ENCODE measurements at regions not wholly inside any gene's neighbourhood (a gene's known extent, or its start where the extent isn't known, plus 50 kb on each side); places are given as distances from the start of the nearest gene placed in this dataset.

DNA sequence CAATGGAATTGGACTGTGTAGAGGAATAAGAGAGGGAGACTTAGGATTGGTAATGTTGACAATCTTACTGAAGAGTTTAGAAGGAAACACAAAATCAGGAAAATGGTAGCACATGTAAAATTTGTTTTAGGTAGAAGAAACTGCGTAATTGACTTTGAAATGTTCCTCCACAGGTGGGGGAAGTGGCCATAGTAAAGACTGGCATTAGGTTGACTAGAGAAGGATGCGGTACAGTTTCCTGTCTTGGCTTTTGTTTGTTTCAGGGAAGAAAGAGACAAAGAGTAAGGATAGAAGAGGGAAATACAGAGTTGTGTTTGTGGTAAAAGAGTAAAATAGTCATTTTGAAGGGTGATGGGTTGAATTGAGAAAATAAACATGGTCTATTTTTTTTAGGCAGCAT is 253.6 kb upstream of the ZNF717 start:
- Histone ChIP-seq H3K9me3 (ENCODE audit: insufficient read depth in 2 of 2, low read depth in 1 of 2, low read length in 1 of 2) (no peaks in the 10 kb centered on the region; a peak in 1 of 4 replicates), H3K27me3 (replicated peaks in 1 of 4; ENCODE audit: control insufficient read depth in 3 of 4, extremely low read depth in 1 of 4, insufficient read depth in 3 of 4, low read length in 3 of 4) (no peaks in the 10 kb centered on the region), H3K27ac (ENCODE audit: low read depth, low read length) (peak overlapping the region; percentile 60), H2BK15ac (ENCODE audit: low read length) (no peak overlapping the region), H4K5ac (ENCODE audit: insufficient read length, low read depth, low read length) (peak overlapping the region; percentile 82), H3K56ac (replicated peaks; ENCODE audit: insufficient read length, low read depth, low read length) (peak overlapping the region; percentile 92), H4K8ac (ENCODE audit: extremely low read depth, insufficient read depth, low read length) (no peak overlapping the region), H3K23me2 (ENCODE audit: low read depth, low read length) (peaks cover 3% of the 10 kb centered on the region; the same call in 1 of the 2 replicates), H3K79me1 (ENCODE audit: low read depth, low read length) (no peaks in the 10 kb centered on the region), H3K9ac (replicated peaks in 1 of 4; ENCODE audit: extremely low read depth in 1 of 4, low read depth in 3 of 4, low read length in 3 of 4) (no peak overlapping the region), H3K4ac (replicated peaks; ENCODE audit: insufficient read length, low read depth, low read length) (peak overlapping the region; percentile 100), H4K20me1 (replicated peaks in 1 of 2; ENCODE audit: control insufficient read depth in 1 of 2, insufficient read depth in 2 of 2, low read length in 2 of 2) (no peaks in the 10 kb centered on the region), H3K4me1 (replicated peaks in 1 of 4; ENCODE audit: control insufficient read depth in 3 of 4, insufficient read depth in 4 of 4, low read length in 3 of 4) (peaks cover 2 to 23% (median 15%) of the 10 kb centered on the region in 4 experiments; a peak in 6 of 7 replicates), H3K23ac (ENCODE audit: insufficient read length) (no peak overlapping the region), H2BK20ac (ENCODE audit: low read length) (peak overlapping the region; percentile 100), H3K36me3 (ENCODE audit: control insufficient read depth in 2 of 4, insufficient read depth in 4 of 4, low read length in 3 of 4) (no peaks in the 10 kb centered on the region), H4K91ac (replicated peaks; ENCODE audit: insufficient read length, low read length) (peak overlapping the region; percentile 99), H3K14ac (ENCODE audit: insufficient read length) (no peak overlapping the region), H3K4me3 (ENCODE audit: extremely low read depth in 1 of 4, insufficient read depth in 2 of 4, low read depth in 3 of 4, low read length in 4 of 4) (peak overlapping the region in 1 of 4 experiments; percentile 14; a peak in 1 of 8 replicates), H2BK12ac (ENCODE audit: low read depth, low read length) (peak overlapping the region; percentile 99), H2AK5ac (ENCODE audit: low read depth, low read length) (peak overlapping the region; percentile 99; the same call in 1 of the 2 replicates), H3K79me2 (ENCODE audit: control insufficient read depth in 1 of 2, insufficient read depth in 2 of 2, low read length in 2 of 2) (no peaks in the 10 kb centered on the region), H2AFZ (ENCODE audit: low read length) (no peak overlapping the region), H2BK120ac (replicated peaks; ENCODE audit: low read depth, low read length) (peak overlapping the region; percentile 100), H3K18ac (ENCODE audit: extremely low read depth, low read length) (peak overlapping the region; percentile 98), H2BK5ac (ENCODE audit: low read depth, low read length) (peak overlapping the region; percentile 100), H3K4me2 (ENCODE audit: insufficient read depth in 1 of 2, low read depth in 2 of 2, low read length in 2 of 2) (peak overlapping the region; percentile 29 to 59; a peak in 3 of 4 replicates)
- no peak for DNase-seq (ENCODE audit: low read depth in 1 of 2, low spot score in 2 of 2)
- CTCF ChIA-PET (ENCODE audit: partially characterized antibody) = interaction anchor here (0.6 to 1.2 kb wide), 3 partner anchors 13 to 229 kb away, joined by 3 to 4 read pairs (median 3); no protein-coding TSS in a partner anchor
- no peak for TF ChIP-seq POLR2AphosphoS5 (IDR thresholded peaks at IDR 0.05; ENCODE audit: low read depth, low read length)
- TF ChIP-seq RXRA (IDR thresholded peaks at IDR 0.05; ENCODE audit: insufficient read depth, low read depth, low read length) = no peak
- no peak for TF ChIP-seq NANOG (IDR thresholded peaks at IDR 0.05; ENCODE audit: insufficient read depth, low read depth, low read length, poor library complexity, severe bottlenecking)
- no peak for TF ChIP-seq SP4 (IDR thresholded peaks at IDR 0.05; ENCODE audit: low read length)
- TF ChIP-seq SP2 (IDR thresholded peaks at IDR 0.05; ENCODE audit: low read length) = no peak
- no peak for TF ChIP-seq SRF (IDR thresholded peaks at IDR 0.05; ENCODE audit: low read depth, low read length)
- no peak for TF ChIP-seq TBP (IDR thresholded peaks at IDR 0.05; ENCODE audit: low read depth, low read length)
- no peak for TF ChIP-seq RFX5 (IDR thresholded peaks at IDR 0.05; ENCODE audit: borderline replicate concordance, low read depth, low read length)
- no peak for TF ChIP-seq SIN3A (conservative IDR thresholded peaks at IDR 0.05 in 1 of 2, IDR thresholded peaks at IDR 0.05 in 1 of 2; ENCODE audit: low read depth in 1 of 2, low read length in 2 of 2)
- POLR2A ChIA-PET (ENCODE audit: partially characterized antibody) = no interaction called here
- 11% methylated on average over 2 of the region's 2 CpGs; no CpG with 5 or more reads in 1 of the 2 experiments for WGBS, 2 experiments (ENCODE audit: extremely low coverage in 1 of 2, insufficient coverage in 1 of 2, insufficient read length in 1 of 2, insufficient replicate concordance in 2 of 2, low coverage in 1 of 2, low lambda C conversion rate in 2 of 2, missing lambda C conversion rate in 1 of 2)
- FAIRE-seq = peak; percentile 78

Data from H1 (cell line).